Frontal cortex (tissue), 3 donors: ENCODE measurements at regions not wholly inside any gene's neighbourhood (a gene's known extent, or its start where the extent isn't known, plus 50 kb on each side); places are given as distances from the start of the nearest gene placed in this dataset.

Source experiments
- DNase-seq, 2 donors: peaks; one replicate each; pipeline ENCODE4 v3.0.0; 2012; ENCODE audit warnings: low spot score in 2 of 2
- FAIRE-seq: peaks from 2 replicates; lab custom pipeline; 2012; peaks lifted over from hg19 to GRCh38; lab: Jason Lieb, UNC
- donor health status: control.
- donor health status: control.
- donor health status: control.

DNA sequence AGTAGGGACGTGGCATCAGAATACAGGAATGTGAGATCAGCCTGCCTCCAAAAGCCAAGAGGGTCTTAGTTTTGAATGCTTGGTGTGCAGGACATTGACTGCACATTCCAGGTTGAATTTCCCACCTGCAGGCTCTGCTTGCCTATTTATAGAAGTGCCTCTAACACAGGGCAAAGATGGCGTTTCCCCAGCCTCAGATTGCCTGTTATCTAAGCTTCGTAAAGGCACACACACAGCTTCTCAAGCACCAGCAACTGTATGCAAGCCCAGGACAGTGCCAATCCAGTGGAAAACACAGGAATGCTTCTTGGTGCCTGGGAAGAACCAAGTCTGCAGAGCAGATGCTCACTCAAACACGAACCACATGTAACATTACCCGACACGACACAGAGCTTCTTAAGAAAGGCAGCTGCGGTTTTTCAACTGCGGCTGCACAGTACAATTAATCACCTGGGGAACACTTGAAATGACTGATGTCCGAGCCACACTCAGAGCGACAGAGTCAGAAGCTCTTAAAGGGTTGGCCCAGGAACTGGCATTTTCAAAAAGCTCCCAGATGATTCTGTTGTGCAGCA lies 90.0 kb upstream of the ANKRD34C start:
- DNase-seq (no peak), FAIRE-seq (no peak)

DNA sequence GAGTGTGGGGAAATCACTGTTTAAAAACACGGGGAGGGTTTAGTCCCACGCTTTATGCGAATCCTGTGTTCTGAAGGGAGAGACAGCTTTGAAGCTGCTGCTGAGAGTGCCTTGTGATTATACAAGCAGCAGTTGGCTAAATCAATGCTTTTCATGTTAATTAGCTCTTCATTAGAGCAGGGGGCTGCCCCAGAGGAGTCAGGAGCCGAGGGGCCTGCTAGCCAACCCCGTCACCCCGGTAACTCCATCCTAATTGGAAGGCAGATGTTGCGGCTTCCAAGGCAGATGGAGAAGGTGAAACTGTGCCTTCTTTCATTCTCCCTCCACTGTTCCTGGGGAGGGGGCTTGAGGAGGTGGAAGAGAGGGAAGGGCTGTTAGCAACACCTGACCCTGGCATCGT lies 92.4 kb upstream of the ANKRD34C start:
- FAIRE-seq (no peak), DNase-seq (no peak)

GRCh38 chr15:79186616-79187015 lies 95.9 kb upstream of the ANKRD34C start:
- FAIRE-seq (no peak), DNase-seq (no peak)

- FAIRE-seq: no peak
- DNase-seq: no peak
These were observed 94.6 kb upstream of the RASGRF1 start for GRCh38 chr15:79185199-79185598.

- FAIRE-seq: no peak
- DNase-seq: peak; percentile 46 to 67
These were observed 93.9 kb upstream of the RASGRF1 start for GRCh38 chr15:79184465-79184892.

GRCh38 chr15:79180318-79180717 lies 89.7 kb upstream of the RASGRF1 start:
- FAIRE-seq (no peak), DNase-seq (no peak)

DNA sequence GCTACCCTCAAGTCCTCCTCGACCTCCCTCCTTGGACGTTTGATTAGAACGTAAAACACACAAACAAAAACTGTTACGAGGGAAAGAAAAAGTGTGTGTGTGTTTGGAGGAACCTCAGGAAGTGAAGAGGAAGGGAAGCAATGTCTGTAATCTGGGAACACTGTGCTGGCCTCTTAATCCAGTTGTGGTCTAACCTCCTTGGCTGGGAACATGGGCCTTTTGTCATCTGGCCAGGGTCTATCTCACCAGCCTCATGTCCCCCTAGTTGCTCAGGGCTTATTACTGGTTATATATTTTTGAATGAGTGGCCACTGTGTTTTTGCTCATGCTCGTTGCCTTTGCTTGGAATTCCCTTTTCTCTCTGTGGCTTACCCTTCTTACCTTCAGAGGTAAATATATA lies 89.0 kb upstream of the RASGRF1 start:
- no peak for FAIRE-seq
- no peak for DNase-seq

GRCh38 chr15:79179108-79179561 lies 88.6 kb upstream of the RASGRF1 start:
- DNase-seq (no peak), FAIRE-seq (no peak)

- FAIRE-seq (no peak), DNase-seq (no peak)
These were observed 88.0 kb upstream of the RASGRF1 start for GRCh38 chr15:79178594-79178993.

DNA sequence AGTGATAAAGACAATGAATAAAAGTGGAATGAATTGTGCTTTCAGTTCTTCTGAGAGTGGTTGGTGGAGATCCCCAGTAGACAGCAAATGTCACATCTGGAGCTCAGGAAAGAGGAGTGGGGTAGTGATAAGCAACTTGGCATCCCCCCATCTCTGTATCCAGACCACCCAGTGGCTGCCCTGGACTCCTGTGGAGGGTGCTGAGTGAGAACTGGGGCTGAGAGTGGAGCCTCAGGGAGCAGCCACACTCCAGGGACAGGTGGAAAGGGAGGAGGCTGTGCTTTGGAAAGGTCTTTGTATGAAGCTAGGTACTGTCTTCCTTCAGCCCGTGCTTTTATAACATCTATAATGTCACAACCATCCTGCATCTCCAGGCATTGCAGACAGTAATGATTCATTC lies 85.6 kb upstream of the RASGRF1 start:
- no peak for FAIRE-seq
- DNase-seq: no peak

- no peak for FAIRE-seq
These were observed 82.4 kb upstream of the RASGRF1 start for GRCh38 chr15:79172801-79173460.

DNA sequence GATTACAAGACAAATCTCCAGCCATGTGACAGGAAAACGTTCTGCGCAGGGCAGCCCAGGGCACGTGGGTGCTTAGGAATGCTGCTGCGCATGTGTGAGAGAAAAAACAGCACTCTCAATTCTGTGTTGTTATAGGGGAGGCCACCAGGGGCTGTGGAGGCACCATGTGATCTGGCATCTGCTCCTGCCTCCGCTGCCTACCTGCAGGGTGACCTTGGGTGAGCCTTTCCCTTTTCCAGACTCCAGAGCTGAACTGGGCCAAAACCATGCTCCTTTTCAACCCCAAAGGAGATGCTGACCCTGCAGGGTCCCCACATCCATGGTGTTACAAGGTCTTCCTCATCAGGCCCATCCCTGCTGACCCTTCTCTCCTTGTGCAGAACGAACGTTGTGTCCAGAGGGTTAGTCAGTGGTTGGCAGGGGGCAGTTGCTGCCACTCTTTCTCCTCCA lies 81.5 kb upstream of the RASGRF1 start:
- FAIRE-seq (no peak), DNase-seq (no peak)

More at GRCh38 chr15:79172801-79173460, 82.4 kb upstream of the RASGRF1 start:
- no peak for DNase-seq

- DNase-seq (no peak), FAIRE-seq (no peak)
These were observed 80.9 kb upstream of the RASGRF1 start for GRCh38 chr15:79171320-79172031.

DNA sequence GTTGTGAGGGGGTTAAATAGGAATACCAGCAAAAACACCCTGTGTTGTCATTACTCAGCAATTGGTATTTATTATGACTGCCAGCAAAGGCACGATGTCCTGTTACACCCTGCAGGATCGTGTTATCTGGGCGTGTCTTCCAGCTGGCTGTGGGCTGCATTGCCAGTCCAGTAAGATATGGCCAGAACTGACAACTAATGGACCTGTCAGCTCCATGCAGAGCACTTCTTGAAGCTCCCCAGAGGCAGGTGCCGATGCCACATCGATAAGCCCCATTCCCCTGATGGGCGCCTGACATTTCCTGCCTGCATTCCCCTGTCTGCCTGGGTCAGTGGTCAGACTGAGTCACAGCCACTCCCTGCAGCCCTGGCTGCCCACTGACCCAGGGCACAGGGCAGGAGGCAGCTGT lies 79.7 kb upstream of the RASGRF1 start:
- DNase-seq (no peak), FAIRE-seq (no peak)

GRCh38 chr15:79169526-79170133 lies 79.0 kb upstream of the RASGRF1 start:
- FAIRE-seq (no peak), DNase-seq (no peak)

DNA sequence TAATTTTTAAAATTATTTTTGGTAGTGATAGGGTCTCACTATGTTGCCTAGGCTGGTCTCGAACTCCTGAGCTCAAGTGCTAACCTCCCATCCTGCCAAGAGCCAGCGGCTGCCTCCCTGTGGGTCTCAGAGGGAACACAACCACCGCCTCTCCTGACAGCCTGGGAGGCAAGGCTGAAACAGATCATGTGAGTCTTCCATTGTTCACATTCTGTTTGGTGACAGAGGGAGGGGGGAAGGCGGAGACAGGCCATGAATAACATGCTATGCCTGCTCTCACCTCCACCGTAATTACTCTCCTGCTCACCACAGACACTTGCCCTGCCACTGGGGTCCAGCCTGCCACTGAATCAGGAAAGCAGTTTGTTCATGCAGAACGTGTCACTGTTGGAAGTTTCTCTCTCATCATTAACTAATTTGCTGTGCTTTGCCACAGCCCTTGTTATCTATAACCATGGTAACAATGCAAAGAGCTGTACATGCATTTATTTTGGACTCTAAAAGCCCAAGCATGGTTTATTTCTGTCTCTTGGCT lies 78.4 kb upstream of the RASGRF1 start:
- DNase-seq: peak in 1 of 2 donors; percentile 28
- no peak for FAIRE-seq

DNA sequence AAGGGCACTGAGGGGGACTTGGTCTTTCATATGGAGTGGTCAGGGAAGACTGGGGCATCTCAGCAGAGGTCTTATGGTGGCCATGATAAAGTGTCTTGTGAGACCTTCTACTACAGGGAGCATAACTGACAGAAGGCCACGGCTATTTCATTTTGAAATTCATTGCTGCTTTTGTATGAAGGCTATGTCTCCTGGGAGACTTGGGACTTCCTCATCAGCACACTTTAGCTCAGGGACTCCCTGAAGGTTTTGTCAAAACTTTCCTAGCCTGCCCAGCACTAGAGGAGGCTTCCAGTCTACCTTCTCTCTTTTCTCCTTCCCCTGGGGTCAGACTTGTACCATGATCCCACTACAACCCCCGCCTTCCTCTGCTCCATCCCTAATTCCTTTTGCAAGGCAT lies 77.2 kb upstream of the RASGRF1 start:
- DNase-seq (no peak), FAIRE-seq (no peak)

GRCh38 chr15:79166311-79166955 lies 75.9 kb upstream of the RASGRF1 start:
- FAIRE-seq (no peak), DNase-seq (no peak)

GRCh38 chr15:79164465-79164864 lies 73.9 kb upstream of the RASGRF1 start:
- FAIRE-seq: no peak
- no peak for DNase-seq

- FAIRE-seq: no peak
- DNase-seq: no peak
These were observed 73.5 kb upstream of the RASGRF1 start for GRCh38 chr15:79164043-79164442.
